PC-3 (cell line): ENCODE measurements at regions not wholly inside any gene's neighbourhood (a gene's known extent, or its start where the extent isn't known, plus 50 kb on each side); places are given as distances from the start of the nearest gene placed in this dataset.

Source experiments
- EZH2 ChIP-seq: fragments of 300-600 bp; sonication (generic); IDR thresholded peaks from one replicate; pipeline ENCODE4 v1.6.1; 2017; ENCODE audit warnings: antibody characterized with exemption, mild to moderate bottlenecking, low read length; ENCODE audit not compliant: unreplicated experiment
- EZH2phosphoT487 ChIP-seq: fragments of 300-600 bp; sonication (generic); IDR thresholded peaks from 2 replicates; pipeline ENCODE4 v1.6.1; 2018; ENCODE audit warnings: mild to moderate bottlenecking, antibody characterized with exemption, low read length, borderline replicate concordance
- TF ChIP-seq, protein P1 (sequence below): fragments of 300-600 bp; sonication (generic); conservative IDR thresholded peaks from 2 replicates; pipeline ENCODE4 v1.5.1; 2017; ENCODE audit warnings: antibody characterized with exemption, low read depth, mild to moderate bottlenecking, low read length

DNA sequence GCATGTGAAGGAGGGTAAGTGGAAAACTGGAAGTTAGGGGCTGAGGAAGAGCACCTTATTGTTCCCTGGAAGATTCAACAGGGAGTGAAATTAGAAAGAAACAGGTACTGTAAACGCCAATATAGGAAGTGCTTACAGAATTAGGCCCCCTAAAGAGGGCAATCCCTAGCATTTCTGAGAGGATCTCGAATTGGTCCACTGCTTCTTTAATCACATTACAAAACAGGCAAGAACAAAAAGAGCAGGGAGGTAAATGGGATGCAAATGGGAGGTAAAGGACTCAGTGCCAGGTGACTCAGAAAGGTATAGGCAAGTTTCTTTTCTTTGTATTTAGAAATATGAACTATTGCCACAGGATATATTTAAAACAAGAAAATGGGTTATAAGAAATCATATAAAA, 116.4 kb upstream of the FANCL start:
- TF ChIP-seq EZH2 (no peak), EZH2phosphoT487 (no peak)
- TF ChIP-seq, protein P1, sequence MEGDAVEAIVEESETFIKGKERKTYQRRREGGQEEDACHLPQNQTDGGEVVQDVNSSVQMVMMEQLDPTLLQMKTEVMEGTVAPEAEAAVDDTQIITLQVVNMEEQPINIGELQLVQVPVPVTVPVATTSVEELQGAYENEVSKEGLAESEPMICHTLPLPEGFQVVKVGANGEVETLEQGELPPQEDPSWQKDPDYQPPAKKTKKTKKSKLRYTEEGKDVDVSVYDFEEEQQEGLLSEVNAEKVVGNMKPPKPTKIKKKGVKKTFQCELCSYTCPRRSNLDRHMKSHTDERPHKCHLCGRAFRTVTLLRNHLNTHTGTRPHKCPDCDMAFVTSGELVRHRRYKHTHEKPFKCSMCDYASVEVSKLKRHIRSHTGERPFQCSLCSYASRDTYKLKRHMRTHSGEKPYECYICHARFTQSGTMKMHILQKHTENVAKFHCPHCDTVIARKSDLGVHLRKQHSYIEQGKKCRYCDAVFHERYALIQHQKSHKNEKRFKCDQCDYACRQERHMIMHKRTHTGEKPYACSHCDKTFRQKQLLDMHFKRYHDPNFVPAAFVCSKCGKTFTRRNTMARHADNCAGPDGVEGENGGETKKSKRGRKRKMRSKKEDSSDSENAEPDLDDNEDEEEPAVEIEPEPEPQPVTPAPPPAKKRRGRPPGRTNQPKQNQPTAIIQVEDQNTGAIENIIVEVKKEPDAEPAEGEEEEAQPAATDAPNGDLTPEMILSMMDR: no peak
